HepG2 (cell line): ENCODE measurements at regions not wholly inside any gene's neighbourhood (a gene's known extent, or its start where the extent isn't known, plus 50 kb on each side); places are given as distances from the start of the nearest gene placed in this dataset.

Source experiments
- ESRRA ChIP-seq: sonication (generic); formaldehyde crosslinking; IDR thresholded peaks from 2 replicates; pipeline ENCODE4 v1.5.1; 2020; ENCODE audit warnings: mild to moderate bottlenecking, low read depth, missing genetic modification reagents
- EZH2 ChIP-seq: conservative IDR thresholded peaks from 2 replicates; pipeline ENCODE4 v1.6.1; 2012; ENCODE audit warnings: mild to moderate bottlenecking, low read depth, low read length, moderate library complexity
- HIVEP1 ChIP-seq: sonication (generic); formaldehyde crosslinking; IDR thresholded peaks from 2 replicates; pipeline ENCODE4 v1.4.0; 2020; ENCODE audit warnings: mild to moderate bottlenecking, missing genetic modification reagents
- MED8 ChIP-seq: sonication (generic); formaldehyde crosslinking; IDR thresholded peaks from 2 replicates; pipeline ENCODE4 v1.8.1; 2023; ENCODE audit warnings: mild to moderate bottlenecking, missing genetic modification reagents; ENCODE audit not compliant: insufficient replicate concordance
- MTA3 ChIP-seq: sonication (generic); formaldehyde crosslinking; IDR thresholded peaks from 2 replicates; pipeline ENCODE4 v1.4.0; 2020; ENCODE audit warnings: missing genetic modification reagents
- NR2F2 ChIP-seq: IDR thresholded peaks from 2 replicates; pipeline ENCODE4 v1.6.1; 2012; ENCODE audit warnings: low read depth, inconsistent platforms, borderline replicate concordance
- POLR2AphosphoS2 ChIP-seq: IDR thresholded peaks from 2 replicates; pipeline ENCODE4 v1.6.1; 2011; ENCODE audit warnings: low read depth, low read length, improper control_type of control experiment
- SIN3A ChIP-seq: IDR thresholded peaks from 2 replicates; pipeline ENCODE4 v1.6.1; 2011; ENCODE audit warnings: low read depth, mild to moderate bottlenecking, control low read depth, low read length, borderline replicate concordance
- SMYD3 ChIP-seq: sonication (generic); formaldehyde crosslinking; IDR thresholded peaks from 2 replicates; pipeline ENCODE4 v1.8.1; 2023; ENCODE audit warnings: mild to moderate bottlenecking, missing genetic modification reagents
- STAG1 ChIP-seq: sonication (generic); formaldehyde crosslinking; IDR thresholded peaks from 2 replicates; pipeline ENCODE4 v1.4.0; 2020; ENCODE audit warnings: missing genetic modification reagents
- TBX3 ChIP-seq: fragments of 450-650 bp; IDR thresholded peaks from 2 replicates; pipeline ENCODE4 v1.6.1; 2017; ENCODE audit warnings: antibody characterized with exemption, mild to moderate bottlenecking, inconsistent platforms, borderline replicate concordance
- TCF7 ChIP-seq: sonication (generic); IDR thresholded peaks from 2 replicates; pipeline ENCODE4 v1.6.1; 2016; ENCODE audit warnings: antibody characterized with exemption, low read depth
- ZNF670 ChIP-seq: sonication (generic); formaldehyde crosslinking; IDR thresholded peaks from 2 replicates; pipeline ENCODE4 v1.8.0; 2022; ENCODE audit warnings: mild to moderate bottlenecking, missing genetic modification reagents, borderline replicate concordance
- ZSCAN21 ChIP-seq: sonication (generic); formaldehyde crosslinking; IDR thresholded peaks from 2 replicates; pipeline ENCODE4 v1.8.0; 2022; ENCODE audit warnings: mild to moderate bottlenecking, missing genetic modification reagents, moderate library complexity, borderline replicate concordance
- TF ChIP-seq, protein P1 (sequence below): sonication (generic); formaldehyde crosslinking; IDR thresholded peaks from 2 replicates; pipeline ENCODE4 v1.4.0; 2020; ENCODE audit warnings: missing genetic modification reagents, borderline replicate concordance
- TF ChIP-seq, protein P2 (sequence below): sonication (generic); formaldehyde crosslinking; IDR thresholded peaks from 2 replicates; pipeline ENCODE4 v1.8.1; 2023; ENCODE audit warnings: mild to moderate bottlenecking, inconsistent platforms, moderate library complexity, missing genetic modification reagents, borderline replicate concordance
- TF ChIP-seq, protein P3 (sequence below): IDR thresholded peaks from 2 replicates; pipeline ENCODE4 v1.6.1; 2016; ENCODE audit warnings: mild to moderate bottlenecking, missing biosample characterization, missing genetic modification reagents
- TF ChIP-seq, protein P4 (sequence below): sonication (generic); formaldehyde crosslinking; IDR thresholded peaks from 2 replicates; pipeline ENCODE4 v1.5.1; 2020; ENCODE audit warnings: mild to moderate bottlenecking, missing genetic modification reagents, borderline replicate concordance

DNA sequence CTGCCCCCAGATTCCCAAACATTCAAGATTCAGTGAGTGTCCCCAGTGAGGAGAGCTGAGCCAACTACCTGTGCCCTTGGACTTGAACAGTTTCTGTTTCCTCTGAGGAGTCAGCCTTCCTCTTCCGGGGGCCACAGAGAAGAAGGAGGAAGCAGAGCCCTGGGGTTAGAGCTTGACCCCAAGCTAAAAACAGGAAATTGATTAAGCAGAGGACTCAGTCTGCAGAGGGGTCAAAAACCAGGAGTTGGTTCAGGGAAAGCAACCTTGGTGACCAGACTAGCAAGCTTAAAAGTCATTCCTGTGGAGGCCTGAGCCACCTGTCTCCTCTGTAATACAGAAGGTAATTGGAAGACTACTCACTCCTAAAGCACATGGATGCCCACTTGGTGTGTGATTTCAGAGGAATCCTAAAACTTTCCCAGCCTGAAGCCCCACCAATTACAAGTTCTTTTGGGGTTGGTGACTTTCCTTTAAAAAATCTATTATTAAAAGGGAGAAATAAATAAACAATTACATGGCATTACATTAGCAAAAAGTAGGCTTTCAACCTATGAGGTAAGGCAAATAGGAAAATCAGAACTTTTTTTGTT is 64.2 kb upstream of the SELENOP start (continued):
- TF ChIP-seq, protein P1, sequence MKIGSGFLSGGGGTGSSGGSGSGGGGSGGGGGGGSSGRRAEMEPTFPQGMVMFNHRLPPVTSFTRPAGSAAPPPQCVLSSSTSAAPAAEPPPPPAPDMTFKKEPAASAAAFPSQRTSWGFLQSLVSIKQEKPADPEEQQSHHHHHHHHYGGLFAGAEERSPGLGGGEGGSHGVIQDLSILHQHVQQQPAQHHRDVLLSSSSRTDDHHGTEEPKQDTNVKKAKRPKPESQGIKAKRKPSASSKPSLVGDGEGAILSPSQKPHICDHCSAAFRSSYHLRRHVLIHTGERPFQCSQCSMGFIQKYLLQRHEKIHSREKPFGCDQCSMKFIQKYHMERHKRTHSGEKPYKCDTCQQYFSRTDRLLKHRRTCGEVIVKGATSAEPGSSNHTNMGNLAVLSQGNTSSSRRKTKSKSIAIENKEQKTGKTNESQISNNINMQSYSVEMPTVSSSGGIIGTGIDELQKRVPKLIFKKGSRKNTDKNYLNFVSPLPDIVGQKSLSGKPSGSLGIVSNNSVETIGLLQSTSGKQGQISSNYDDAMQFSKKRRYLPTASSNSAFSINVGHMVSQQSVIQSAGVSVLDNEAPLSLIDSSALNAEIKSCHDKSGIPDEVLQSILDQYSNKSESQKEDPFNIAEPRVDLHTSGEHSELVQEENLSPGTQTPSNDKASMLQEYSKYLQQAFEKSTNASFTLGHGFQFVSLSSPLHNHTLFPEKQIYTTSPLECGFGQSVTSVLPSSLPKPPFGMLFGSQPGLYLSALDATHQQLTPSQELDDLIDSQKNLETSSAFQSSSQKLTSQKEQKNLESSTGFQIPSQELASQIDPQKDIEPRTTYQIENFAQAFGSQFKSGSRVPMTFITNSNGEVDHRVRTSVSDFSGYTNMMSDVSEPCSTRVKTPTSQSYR: peak; percentile 21; the same call in 1 of the 2 replicates
- TF ChIP-seq NR2F2: peak; percentile 83
- no peak for TF ChIP-seq ZSCAN21
- no peak for TF ChIP-seq HIVEP1 (CRISPR knock-in tag)
- 0 out of 2 replicates have a peak, but pooled peaks have one; percentile 14 for TF ChIP-seq STAG1 (CRISPR knock-in tag)
- TF ChIP-seq EZH2: no peak
- TF ChIP-seq, protein P2, sequence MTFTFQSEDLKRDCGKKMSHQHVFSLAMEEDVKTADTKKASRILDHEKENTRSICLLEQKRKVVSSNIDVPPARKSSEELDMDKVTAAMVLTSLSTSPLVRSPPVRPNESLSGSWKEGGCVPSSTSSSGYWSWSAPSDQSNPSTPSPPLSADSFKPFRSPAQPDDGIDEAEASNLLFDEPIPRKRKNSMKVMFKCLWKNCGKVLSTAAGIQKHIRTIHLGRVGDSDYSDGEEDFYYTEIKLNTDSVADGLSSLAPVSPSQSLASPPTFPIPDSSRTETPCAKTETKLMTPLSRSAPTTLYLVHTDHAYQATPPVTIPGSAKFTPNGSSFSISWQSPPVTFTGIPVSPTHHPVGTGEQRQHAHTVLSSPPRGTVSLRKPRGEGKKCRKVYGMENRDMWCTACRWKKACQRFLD (CRISPR knock-in tag): no peak
- TF ChIP-seq SMYD3: no peak
- TF ChIP-seq MTA3 (CRISPR knock-in tag): no peak
- no peak for TF ChIP-seq TBX3
- TF ChIP-seq ZNF670 (CRISPR knock-in tag): no peak
- TF ChIP-seq, protein P3, sequence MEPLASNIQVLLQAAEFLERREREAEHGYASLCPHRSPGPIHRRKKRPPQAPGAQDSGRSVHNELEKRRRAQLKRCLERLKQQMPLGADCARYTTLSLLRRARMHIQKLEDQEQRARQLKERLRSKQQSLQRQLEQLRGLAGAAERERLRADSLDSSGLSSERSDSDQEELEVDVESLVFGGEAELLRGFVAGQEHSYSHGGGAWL (CRISPR knock-in tag): no peak
- no peak for TF ChIP-seq POLR2AphosphoS2
- TF ChIP-seq ESRRA (CRISPR knock-in tag): peak; percentile 62
- TF ChIP-seq TCF7: 0 out of 2 replicates have a peak, but pooled peaks have one; percentile 45
- TF ChIP-seq, protein P4, sequence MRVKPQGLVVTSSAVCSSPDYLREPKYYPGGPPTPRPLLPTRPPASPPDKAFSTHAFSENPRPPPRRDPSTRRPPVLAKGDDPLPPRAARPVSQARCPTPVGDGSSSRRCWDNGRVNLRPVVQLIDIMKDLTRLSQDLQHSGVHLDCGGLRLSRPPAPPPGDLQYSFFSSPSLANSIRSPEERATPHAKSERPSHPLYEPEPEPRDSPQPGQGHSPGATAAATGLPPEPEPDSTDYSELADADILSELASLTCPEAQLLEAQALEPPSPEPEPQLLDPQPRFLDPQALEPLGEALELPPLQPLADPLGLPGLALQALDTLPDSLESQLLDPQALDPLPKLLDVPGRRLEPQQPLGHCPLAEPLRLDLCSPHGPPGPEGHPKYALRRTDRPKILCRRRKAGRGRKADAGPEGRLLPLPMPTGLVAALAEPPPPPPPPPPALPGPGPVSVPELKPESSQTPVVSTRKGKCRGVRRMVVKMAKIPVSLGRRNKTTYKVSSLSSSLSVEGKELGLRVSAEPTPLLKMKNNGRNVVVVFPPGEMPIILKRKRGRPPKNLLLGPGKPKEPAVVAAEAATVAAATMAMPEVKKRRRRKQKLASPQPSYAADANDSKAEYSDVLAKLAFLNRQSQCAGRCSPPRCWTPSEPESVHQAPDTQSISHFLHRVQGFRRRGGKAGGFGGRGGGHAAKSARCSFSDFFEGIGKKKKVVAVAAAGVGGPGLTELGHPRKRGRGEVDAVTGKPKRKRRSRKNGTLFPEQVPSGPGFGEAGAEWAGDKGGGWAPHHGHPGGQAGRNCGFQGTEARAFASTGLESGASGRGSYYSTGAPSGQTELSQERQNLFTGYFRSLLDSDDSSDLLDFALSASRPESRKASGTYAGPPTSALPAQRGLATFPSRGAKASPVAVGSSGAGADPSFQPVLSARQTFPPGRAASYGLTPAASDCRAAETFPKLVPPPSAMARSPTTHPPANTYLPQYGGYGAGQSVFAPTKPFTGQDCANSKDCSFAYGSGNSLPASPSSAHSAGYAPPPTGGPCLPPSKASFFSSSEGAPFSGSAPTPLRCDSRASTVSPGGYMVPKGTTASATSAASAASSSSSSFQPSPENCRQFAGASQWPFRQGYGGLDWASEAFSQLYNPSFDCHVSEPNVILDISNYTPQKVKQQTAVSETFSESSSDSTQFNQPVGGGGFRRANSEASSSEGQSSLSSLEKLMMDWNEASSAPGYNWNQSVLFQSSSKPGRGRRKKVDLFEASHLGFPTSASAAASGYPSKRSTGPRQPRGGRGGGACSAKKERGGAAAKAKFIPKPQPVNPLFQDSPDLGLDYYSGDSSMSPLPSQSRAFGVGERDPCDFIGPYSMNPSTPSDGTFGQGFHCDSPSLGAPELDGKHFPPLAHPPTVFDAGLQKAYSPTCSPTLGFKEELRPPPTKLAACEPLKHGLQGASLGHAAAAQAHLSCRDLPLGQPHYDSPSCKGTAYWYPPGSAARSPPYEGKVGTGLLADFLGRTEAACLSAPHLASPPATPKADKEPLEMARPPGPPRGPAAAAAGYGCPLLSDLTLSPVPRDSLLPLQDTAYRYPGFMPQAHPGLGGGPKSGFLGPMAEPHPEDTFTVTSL (CRISPR knock-in tag): peak; percentile 74; the same call in 1 of the 2 replicates
- TF ChIP-seq SIN3A: peak; percentile 32; the same call in 1 of the 2 replicates
- TF ChIP-seq MED8 (CRISPR knock-in tag): peak; percentile 96
